Rectal smooth muscle tissue (tissue), 1 donor: ENCODE measurements at regions not wholly inside any gene's neighbourhood (a gene's known extent, or its start where the extent isn't known, plus 50 kb on each side); places are given as distances from the start of the nearest gene placed in this dataset.

Experiments
- H3K27ac ChIP-seq: one replicate; pipeline ENCODE4 v1.7.0; 2013; ENCODE audit warnings: low read depth, low read length, inconsistent platforms
- H3K27me3 ChIP-seq: one replicate; pipeline ENCODE4 v1.7.0; 2013; ENCODE audit warnings: low read length; ENCODE audit not compliant: control insufficient read depth, insufficient read depth
- H3K36me3 ChIP-seq: one replicate; pipeline ENCODE4 v1.7.0; 2013; ENCODE audit warnings: low read length; ENCODE audit not compliant: control insufficient read depth, insufficient read depth
- H3K4me1 ChIP-seq: one replicate; pipeline ENCODE4 v1.7.0; 2013; ENCODE audit warnings: low read length; ENCODE audit not compliant: control insufficient read depth, insufficient read depth
- H3K4me3 ChIP-seq: one replicate; pipeline ENCODE4 v1.7.0; 2013; ENCODE audit warnings: low read length
- H3K9ac ChIP-seq: one replicate; pipeline ENCODE4 v1.7.0; 2013; ENCODE audit warnings: low read length

DNA sequence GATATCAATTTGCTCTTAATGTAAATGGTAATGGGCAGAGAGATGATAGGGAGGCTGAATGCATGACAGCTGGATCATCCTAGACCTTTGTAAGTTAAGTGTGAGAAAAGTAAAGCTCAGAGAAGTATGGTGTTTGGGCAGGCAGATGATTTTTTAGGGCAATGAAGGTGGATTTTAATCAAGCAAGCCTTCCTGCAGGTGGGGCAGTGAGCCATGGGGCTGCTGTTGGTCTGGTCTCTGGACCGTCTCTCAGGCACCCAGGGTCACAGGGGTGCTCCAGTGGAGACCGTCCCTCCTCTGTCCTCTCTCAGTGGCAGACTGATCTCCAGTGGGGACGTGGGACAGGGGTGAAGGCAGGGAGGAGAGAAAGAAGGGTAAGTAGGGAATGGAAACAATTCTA lies 69.8 kb upstream of the STK17B start:
- Histone ChIP-seq H3K9ac (no peak overlapping the region), H3K4me1 (no peaks in the 10 kb centered on the region), H3K36me3 (no peaks in the 10 kb centered on the region), H3K27me3 (no peaks in the 10 kb centered on the region), H3K27ac (no peak overlapping the region), H3K4me3 (no peak overlapping the region)

DNA sequence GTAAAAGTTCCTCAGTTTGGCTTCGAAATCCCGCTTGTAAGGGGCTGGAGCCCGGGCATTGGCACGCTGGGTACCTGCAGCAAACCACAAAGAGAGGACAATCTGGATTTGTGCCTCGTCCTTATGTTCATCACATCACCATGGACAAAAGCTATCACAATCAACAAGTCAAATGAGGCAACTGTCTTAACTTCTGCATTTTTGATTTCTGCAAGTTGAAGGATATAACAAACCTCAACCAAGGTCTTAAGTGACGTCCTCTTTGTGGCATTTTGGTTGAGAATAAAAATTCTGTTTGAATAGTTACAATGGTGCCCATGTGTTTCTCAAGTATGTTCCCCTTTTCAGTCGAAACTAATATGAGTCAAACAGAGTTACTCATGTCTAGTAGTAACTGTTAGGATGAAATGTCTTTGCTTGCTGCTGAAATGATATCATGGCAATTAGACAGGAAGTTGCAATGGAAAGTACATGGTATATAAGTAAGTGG lies 70.8 kb upstream of the STK17B start:
- Histone ChIP-seq H3K27ac (no peak overlapping the region), H3K27me3 (no peaks in the 10 kb centered on the region)

DNA sequence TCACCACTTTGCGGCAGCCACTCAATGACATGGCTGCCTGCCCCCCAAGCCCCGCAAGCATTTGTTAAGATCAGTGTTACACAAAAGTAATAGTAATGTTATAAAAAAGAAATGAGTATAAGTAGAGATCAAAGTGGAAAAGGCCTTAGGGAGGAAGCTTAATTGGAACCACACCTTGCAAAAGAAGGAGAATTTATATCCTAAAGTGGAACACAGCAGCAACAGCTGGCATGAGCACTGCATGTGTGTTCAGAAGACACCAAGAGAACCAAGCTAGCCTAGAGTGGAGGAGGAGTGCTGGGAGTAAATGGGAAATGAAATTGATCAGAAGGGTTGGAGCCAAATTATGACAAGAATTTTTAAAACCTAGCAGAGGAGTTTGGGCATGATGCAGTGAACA lies 73.1 kb upstream of the STK17B start:
- no peaks in the 10 kb centered on the region for H3K4me1 ChIP-seq
- H3K27ac ChIP-seq = no peak overlapping the region
- no peak overlapping the region for H3K9ac ChIP-seq
- H3K27me3 ChIP-seq = no peaks in the 10 kb centered on the region
- H3K4me3 ChIP-seq = no peak overlapping the region
- H3K36me3 ChIP-seq = no peaks in the 10 kb centered on the region

More for the DNA sequence above, 70.8 kb upstream of the STK17B start:
- H3K4me1 ChIP-seq = no peaks in the 10 kb centered on the region
- H3K4me3 ChIP-seq = no peak overlapping the region
- no peak overlapping the region for H3K9ac ChIP-seq
- H3K36me3 ChIP-seq = no peaks in the 10 kb centered on the region

DNA sequence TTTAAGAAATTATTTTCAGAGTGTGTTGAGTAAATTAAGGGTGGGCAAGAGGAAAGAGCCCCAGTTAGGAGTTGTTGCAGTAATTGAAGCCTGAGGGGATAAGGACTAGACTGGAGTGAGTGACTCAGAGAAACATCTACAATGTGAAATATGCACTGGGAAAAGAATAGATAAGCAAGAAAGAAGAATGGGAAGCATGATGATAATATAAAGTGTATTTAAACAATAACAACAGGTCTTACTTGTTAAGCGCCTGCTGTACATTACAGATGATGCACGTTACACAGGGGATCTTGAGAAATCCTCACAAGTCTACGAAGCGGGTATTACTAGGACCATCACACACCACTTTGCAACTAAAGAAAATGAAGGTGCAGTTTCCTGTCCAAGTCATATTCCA lies 73.6 kb upstream of the STK17B start:
- Histone ChIP-seq H3K27ac (no peak overlapping the region), H3K4me1 (no peaks in the 10 kb centered on the region), H3K9ac (no peak overlapping the region)

DNA sequence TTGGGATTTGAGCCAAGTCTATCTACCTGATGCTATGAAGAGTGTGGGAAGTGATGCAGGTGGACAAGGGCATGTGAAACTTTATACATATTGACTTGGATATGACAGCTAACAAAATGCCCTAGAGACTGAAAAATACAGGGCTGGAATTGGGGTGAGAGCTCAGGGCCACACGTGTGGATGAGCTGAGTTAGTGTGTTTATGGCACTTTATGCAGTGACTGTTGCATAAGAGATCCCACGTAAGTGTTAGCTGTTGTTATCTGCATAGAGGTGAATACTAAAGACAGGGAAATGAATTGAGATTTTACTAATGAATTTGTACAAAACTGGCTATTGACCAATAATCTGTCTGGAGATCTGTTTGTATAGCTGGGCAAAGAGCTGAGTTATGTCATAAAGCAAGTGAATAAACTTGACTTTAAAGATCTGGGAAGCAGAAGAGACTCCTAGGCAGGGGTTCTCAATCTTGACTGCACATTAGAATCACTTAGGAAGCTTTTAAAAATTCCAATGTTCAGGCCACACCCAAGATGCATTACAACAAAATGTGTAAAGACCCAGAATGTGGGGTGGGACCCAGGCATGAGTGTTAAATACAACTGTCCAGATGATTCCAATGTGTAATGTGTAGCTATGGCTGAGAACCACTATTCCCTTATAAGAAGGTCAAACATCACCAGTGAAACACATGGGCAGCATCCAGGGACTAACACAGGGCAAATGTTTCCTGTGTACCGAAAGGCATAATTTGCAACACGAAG lies 74.2 kb upstream of the STK17B start:
- Histone ChIP-seq H3K36me3 (no peaks in the 10 kb centered on the region), H3K4me1 (no peaks in the 10 kb centered on the region), H3K27ac (no peak overlapping the region), H3K27me3 (no peaks in the 10 kb centered on the region), H3K9ac (no peak overlapping the region), H3K4me3 (no peak overlapping the region)

More for the DNA sequence above, 73.6 kb upstream of the STK17B start:
- Histone ChIP-seq H3K36me3 (no peaks in the 10 kb centered on the region), H3K27me3 (no peaks in the 10 kb centered on the region), H3K4me3 (no peak overlapping the region)

DNA sequence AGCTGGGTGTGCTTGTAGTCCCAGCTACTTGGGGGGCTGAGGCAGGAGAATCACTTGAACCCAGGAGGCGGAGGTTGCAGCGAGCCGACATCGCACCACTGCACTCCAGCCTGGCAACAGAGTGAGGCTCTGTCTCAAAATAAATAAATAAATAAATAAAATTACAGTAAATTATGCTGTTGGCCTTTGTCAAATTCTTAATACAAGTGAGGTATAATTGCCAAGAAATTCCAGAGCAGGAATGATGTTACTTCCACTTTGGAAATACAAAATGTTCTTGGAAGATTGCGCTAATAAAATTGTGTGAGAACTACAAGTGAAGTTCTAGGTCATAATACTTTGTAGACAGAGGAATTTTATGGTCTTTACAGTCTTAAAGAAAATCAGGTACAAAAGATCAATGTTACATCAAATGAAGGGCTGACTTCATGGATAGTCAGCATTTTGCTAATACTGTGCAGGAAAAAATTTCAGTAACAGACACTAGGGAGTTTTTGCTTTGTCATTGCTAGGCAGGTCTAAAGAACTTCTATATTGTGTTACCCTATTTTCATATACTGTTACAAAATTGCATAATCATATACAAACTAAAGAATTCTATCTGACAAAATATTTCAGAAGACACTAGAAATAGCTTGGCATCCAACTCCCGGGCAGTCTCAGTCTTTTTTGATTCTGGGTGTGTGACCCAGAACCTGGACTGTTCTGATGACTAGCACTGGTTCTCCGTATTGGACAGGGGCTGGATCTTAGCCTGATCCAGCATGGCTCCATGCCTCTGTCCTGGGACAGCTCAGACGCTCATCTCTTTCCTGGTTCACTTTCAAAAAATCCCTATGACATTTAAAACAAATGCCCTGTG lies 76.0 kb upstream of the STK17B start:
- Histone ChIP-seq H3K4me3 (no peak overlapping the region), H3K4me1 (no peaks in the 10 kb centered on the region), H3K27ac (no peak overlapping the region), H3K27me3 (no peaks in the 10 kb centered on the region), H3K9ac (no peak overlapping the region), H3K36me3 (no peaks in the 10 kb centered on the region)

DNA sequence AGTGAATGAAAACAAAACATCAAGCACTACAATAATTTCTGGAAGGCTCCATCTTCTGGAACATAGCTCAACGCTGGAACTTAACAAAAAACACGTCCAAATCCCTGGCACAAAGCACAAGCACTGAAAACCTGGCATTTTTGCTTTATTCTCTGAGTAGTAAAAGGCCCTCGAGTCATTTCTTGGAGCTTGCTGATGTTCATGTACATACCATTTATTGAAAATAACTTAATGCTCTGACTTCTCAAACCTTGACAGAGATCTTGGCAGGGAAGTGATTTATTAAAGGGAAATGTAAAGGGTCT lies 76.5 kb upstream of the STK17B start:
- no peak overlapping the region for H3K4me3 ChIP-seq
- no peak overlapping the region for H3K9ac ChIP-seq

DNA sequence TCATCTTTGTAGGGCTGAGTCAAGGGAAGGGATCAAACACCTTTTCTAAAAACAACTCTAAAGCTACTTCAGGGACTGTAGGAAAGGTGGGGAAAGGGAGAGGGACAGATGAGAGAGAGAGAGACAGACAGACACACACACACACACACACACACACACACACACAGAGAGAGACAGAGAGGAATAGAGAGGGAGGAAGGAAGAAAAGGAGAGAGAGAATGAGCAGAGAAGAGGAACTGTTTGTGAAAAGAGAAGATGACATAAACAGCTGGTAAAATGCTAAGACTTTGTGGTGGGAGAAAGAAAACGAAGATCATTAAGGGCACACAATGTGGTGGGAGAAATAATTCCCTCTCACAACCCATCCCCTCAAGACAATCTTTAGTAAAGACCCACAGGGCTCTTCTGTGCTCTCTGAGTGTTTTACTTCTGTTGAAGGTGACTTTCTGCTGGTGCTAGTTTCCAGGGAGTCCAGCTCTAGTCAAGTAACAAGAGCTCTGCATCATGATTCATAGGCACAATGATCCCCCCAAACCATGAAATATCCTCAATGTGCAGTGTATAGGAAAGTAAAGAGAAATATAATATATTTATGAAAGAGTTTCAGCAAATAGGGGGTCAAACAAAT lies 77.2 kb upstream of the STK17B start:
- Histone ChIP-seq H3K27ac (peak overlapping the region; percentile 13), H3K4me1 (no peaks in the 10 kb centered on the region), H3K27me3 (no peaks in the 10 kb centered on the region), H3K4me3 (no peak overlapping the region), H3K9ac (no peak overlapping the region), H3K36me3 (no peaks in the 10 kb centered on the region)

More for the DNA sequence above, 76.5 kb upstream of the STK17B start:
- Histone ChIP-seq H3K27ac (peak overlapping the region; percentile 13), H3K4me1 (no peaks in the 10 kb centered on the region), H3K27me3 (no peaks in the 10 kb centered on the region), H3K36me3 (no peaks in the 10 kb centered on the region)

DNA sequence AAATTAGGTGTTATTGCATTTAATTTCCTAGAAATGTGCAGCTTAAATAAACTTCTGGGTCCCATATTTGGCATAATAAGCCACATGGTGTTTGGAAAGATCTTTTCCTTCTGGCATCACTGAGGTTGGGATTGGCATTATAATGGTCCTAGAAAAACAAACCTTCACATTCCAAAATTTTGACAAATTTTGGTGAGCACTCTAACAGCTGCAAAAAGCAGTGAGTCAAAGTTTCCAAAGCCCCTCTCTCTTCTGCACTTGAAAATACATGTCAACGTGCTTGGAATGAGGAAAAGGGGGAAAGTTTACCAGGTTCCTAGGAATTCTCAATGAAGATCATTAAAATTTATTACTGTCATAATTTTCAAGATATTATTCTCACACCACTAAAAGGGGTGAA lies 77.8 kb upstream of the STK17B start:
- Histone ChIP-seq H3K9ac (no peak overlapping the region), H3K27me3 (no peaks in the 10 kb centered on the region), H3K36me3 (no peaks in the 10 kb centered on the region), H3K4me3 (no peak overlapping the region), H3K27ac (no peak overlapping the region), H3K4me1 (no peaks in the 10 kb centered on the region)

DNA sequence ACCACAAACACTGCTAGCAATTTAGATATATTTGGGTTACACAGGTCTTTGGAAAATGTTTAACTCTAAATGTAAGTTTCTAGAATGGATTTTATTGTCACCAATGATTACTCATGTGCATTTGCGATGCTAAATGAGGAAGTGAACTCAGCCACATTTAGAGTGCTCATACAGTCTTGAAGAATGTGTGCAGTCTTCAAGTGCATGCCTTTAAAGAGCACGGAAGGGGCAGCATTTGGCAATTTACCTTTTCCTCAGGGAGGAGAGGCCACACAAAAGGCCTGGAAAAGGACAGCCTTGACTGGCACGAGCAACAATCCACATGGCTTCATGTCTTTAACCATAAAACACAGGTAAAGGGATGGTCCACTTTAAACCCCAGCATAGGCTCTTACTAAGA lies 78.5 kb upstream of the STK17B start:
- H3K27me3 ChIP-seq = no peaks in the 10 kb centered on the region
- H3K27ac ChIP-seq = no peak overlapping the region
- no peaks in the 10 kb centered on the region for H3K4me1 ChIP-seq
- no peak overlapping the region for H3K4me3 ChIP-seq
- no peaks in the 10 kb centered on the region for H3K36me3 ChIP-seq
- no peak overlapping the region for H3K9ac ChIP-seq

DNA sequence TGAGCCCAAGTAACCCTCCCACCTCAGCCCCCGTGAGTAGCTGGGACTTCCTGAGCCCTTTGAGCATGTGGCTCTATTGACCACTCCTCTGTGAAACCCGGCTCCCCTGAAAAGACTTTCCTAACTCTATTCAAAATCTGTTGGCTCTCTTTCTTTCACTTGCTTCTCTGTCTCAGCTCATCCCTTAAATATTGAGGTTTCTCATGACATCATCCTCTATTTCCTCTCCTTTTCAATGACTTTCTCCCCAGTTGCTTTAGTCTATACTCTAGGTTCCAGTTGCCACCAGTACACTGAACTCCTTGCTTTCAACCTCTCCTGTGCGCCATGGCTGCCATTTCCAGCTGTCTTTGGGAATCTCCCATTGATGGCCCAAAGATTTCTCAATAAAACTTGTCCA lies 79.8 kb upstream of the STK17B start:
- Histone ChIP-seq H3K27me3 (no peaks in the 10 kb centered on the region), H3K9ac (no peak overlapping the region), H3K4me1 (no peaks in the 10 kb centered on the region), H3K27ac (no peak overlapping the region), H3K4me3 (no peak overlapping the region), H3K36me3 (no peaks in the 10 kb centered on the region)

DNA sequence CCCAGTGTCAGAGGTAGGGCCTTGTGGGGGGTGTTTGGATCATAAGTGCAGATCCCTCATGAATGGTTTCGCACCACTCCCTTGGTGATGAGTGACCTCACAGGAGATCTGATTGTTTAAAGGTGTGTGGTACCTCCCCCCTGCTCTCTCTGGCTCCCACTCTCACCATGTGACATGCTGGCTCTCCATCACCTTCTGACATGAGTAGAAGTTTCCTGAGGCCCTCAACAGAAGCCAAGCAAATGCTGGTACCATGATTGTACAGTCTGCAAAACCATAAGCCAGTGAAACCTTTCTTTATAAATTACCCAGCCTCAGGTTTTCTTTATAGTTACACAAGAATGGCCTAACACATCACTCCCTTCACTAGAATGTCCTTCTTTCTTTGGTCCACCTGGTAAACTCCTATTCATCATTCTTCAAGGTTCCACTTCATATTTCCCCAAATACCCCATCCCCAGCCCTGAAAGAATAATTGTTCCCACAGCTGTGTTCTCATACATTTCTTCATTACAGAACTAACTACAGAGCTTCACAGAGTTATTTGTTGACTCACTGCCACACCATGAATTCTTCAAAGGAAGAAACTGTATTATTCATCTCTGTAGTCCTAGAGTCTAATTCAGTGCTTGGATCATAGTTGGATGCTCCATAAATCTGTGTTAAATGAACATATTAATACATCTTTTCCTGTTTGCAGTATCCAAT lies 81.2 kb upstream of the STK17B start:
- H3K27ac ChIP-seq = no peak overlapping the region
- H3K36me3 ChIP-seq = no peaks in the 10 kb centered on the region
- no peaks in the 10 kb centered on the region for H3K4me1 ChIP-seq
- no peak overlapping the region for H3K4me3 ChIP-seq
- H3K27me3 ChIP-seq = no peaks in the 10 kb centered on the region
- no peak overlapping the region for H3K9ac ChIP-seq
